HG03571 (cell line): ENCODE measurements at regions not wholly inside any gene's neighbourhood (a gene's known extent, or its start where the extent isn't known, plus 50 kb on each side); places are given as distances from the start of the nearest gene placed in this dataset.
A peak's percentile ranks its signal among the peaks of the same experiment; 100 is the strongest.

Source experiments
- ATAC-seq: cut with Tn5 transposase; IDR thresholded peaks from one replicate; pipeline ENCODE4 v1.9.1; 2021; ENCODE audit not compliant: unreplicated experiment

- ATAC-seq: no peak
Observed at GRCh38 chr3:22106213-22106896, 355.3 kb upstream of the ZNF385D start.

GRCh38 chr3:22111226-22111625 lies 360.2 kb upstream of the ZNF385D start:
- no peak for ATAC-seq

GRCh38 chr3:22113453-22113852 lies 362.4 kb upstream of the ZNF385D start:
- no peak for ATAC-seq

GRCh38 chr3:22115581-22115980 lies 364.6 kb upstream of the ZNF385D start:
- ATAC-seq: no peak

- no peak for ATAC-seq
Observed at GRCh38 chr3:22117091-22117490, 366.1 kb upstream of the ZNF385D start.

- ATAC-seq: no peak
Observed at GRCh38 chr3:22117751-22118346, 366.8 kb upstream of the ZNF385D start.

GRCh38 chr3:22118542-22118941 lies 367.5 kb upstream of the ZNF385D start:
- no peak for ATAC-seq

GRCh38 chr3:22121068-22121701 lies 370.2 kb upstream of the ZNF385D start:
- peak; percentile 91 for ATAC-seq

- ATAC-seq: peak; percentile 59
Observed at GRCh38 chr3:22122567-22122966, 371.6 kb upstream of the ZNF385D start.

- no peak for ATAC-seq
Observed at GRCh38 chr3:22129101-22129500, 378.1 kb upstream of the ZNF385D start.

GRCh38 chr3:22141769-22142168 lies 390.8 kb upstream of the ZNF385D start:
- ATAC-seq: no peak

GRCh38 chr3:22147161-22147560 lies 396.2 kb upstream of the ZNF385D start:
- no peak for ATAC-seq

GRCh38 chr3:22156868-22157267 lies 405.9 kb upstream of the ZNF385D start:
- ATAC-seq: no peak

- no peak for ATAC-seq
Observed at GRCh38 chr3:22157848-22158247, 406.8 kb upstream of the ZNF385D start.

- no peak for ATAC-seq
Observed at GRCh38 chr3:22159004-22159695, 408.1 kb upstream of the ZNF385D start.

- no peak for ATAC-seq
Observed at GRCh38 chr3:22161315-22161714, 410.3 kb upstream of the ZNF385D start.

GRCh38 chr3:22170370-22170769 lies 419.4 kb upstream of the ZNF385D start:
- no peak for ATAC-seq

- no peak for ATAC-seq
Observed at GRCh38 chr3:22172964-22173363, 422.0 kb upstream of the ZNF385D start.

- ATAC-seq: no peak
Observed at GRCh38 chr3:22175947-22176346, 424.9 kb upstream of the ZNF385D start.

- no peak for ATAC-seq
Observed at GRCh38 chr3:22176911-22177310, 425.9 kb upstream of the ZNF385D start.

GRCh38 chr3:22189616-22190015 lies 438.6 kb upstream of the ZNF385D start:
- no peak for ATAC-seq

- ATAC-seq: no peak
Observed at GRCh38 chr3:22199095-22199494, 448.1 kb upstream of the ZNF385D start.
